HG03432 (cell line): ENCODE measurements at regions not wholly inside any gene's neighbourhood (a gene's known extent, or its start where the extent isn't known, plus 50 kb on each side); places are given as distances from the start of the nearest gene placed in this dataset.

Experiments used
- ATAC-seq: cut with Tn5 transposase; IDR thresholded peaks from one replicate; pipeline ENCODE4 v1.9.1; 2021; ENCODE audit warnings: mild to moderate bottlenecking, moderate library complexity; ENCODE audit not compliant: unreplicated experiment

DNA sequence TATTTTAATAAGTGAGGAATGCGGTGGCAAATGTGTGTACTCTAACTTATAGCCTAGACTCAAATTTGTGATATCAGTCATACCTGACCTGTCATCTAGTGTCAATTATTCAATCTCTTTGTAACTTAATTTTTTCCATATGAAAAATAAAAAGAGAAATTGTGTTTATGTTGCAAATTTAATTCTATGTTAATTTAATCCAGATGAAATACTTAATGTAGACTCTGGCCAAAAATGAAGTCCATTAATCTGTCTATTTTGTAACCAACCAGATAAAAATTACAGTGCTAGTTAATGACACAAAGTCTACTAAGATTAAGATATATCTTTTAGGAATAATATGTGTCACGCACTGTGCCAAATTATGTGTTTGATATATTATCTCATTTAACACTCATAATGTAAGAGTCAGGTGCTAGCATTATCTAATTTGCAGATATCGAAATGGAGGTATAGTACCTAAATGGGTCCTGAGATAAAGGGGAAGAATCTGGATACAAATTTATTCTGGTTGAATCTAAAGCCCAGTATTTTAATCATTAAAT is 712.1 kb downstream of the KCTD16 start:
- ATAC-seq: no peak

DNA sequence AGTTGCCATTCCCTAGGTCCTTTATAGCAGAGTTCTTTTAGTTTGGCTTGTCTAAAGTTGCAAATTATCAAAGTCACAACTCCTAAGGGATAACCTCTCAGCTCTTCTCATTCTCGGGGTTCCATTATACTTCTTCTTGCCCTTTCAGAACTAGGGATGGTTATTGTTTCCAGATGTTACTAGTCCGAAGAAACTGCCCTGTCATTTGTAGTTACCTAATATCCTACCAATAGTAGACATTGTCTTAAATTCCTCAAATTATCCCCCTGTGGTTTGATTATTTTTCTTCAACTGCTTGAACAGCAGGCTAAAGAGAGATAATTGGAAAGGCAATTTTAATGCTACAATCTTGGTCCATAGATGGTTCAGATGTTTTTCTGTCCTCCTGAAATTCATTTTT is 709.8 kb downstream of the KCTD16 start:
- ATAC-seq: no peak

DNA sequence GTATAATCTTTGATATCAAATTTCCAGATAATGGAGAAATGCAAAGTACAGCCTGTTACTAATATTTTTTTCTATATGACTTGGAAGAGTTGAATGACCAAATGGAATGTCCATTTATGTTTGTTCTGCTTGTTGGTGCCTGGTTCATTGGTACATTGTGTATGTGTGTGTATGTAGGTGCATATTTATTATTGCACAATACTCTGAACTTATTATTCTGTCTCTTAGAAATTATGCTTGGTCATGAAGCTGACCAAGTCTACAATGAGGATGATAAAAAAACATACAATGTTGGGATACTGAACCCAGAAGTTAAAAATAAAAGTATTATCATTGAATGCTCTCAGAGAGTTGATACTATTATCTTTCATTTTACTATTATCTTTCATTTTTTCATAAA is 706.3 kb downstream of the KCTD16 start:
- no peak for ATAC-seq

DNA sequence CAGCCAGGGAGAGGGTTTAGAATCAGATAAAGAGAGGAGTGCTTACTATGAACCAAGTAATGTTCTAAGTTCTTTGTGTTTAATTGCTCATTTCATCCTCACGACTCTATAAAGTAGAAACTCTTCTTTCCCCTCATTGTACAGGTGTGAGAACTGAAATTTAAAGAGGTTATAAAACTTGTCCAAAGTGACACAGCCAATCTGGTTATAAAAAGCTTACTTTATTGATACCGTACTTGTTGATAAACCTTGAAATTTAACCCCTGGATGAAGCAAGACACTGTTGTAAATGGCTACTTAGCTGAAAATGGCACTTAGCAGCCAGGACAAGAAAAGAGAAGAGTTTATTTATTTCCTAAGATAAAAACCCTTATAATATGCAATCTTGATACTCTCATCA is 702.4 kb downstream of the KCTD16 start:
- ATAC-seq: no peak

DNA sequence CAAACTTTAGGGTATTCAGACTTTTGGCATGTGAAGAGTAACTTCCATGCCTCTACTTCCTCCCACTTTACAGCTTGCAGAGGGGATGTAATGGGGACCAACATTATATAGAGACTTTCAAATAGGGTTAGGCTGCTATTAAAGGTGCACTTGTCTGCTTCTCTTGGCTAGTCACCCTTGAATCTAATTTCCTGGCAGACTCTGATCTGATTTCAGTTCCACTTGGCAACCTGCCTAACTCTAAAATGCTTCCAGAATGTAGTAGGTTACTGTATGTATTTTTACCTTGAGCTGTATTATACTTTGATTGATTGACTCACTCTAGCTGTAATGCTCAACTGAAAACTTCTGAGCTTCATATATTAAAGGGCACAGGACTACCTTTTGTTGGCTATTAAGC is 693.4 kb downstream of the KCTD16 start:
- peak; percentile 51 for ATAC-seq

DNA sequence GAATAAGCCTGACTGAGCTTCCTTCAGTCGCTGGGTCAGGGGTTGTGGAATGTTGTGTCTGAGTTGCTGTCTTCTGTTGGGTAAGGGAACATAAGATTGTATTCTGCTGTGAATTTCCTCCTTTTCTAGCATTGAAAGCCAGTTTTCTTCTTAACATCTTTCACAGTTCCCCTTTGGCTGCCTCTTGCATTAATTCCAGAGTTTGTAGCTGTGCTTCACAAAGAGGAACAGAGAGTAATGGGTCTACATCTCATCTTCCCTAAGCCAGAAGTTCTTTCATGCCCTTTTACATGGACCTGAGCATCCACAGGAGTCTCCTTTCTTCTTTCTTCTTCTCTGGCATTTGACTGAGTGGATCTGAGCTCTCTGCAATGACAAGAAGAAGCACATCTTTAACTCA is 686.8 kb downstream of the KCTD16 start:
- ATAC-seq: no peak

DNA sequence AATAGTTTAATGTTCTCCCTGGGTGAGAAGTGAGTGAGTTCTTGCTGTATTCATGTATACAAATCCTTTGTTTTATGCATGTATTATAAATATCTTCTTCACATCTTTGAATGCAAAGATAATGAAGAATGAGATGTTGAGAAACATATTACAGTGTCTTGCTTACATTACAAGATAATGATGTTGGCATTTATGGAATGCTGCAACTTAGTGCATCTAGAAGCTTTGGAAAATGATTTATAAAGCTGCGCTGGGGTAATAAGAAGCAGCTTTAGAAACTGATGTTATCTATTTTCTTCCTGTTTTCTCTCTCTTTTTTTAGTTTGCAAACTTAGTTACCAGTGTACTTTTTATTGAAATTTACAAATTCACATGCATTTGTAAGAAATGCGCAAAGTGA is 673.4 kb downstream of the KCTD16 start:
- no peak for ATAC-seq

DNA sequence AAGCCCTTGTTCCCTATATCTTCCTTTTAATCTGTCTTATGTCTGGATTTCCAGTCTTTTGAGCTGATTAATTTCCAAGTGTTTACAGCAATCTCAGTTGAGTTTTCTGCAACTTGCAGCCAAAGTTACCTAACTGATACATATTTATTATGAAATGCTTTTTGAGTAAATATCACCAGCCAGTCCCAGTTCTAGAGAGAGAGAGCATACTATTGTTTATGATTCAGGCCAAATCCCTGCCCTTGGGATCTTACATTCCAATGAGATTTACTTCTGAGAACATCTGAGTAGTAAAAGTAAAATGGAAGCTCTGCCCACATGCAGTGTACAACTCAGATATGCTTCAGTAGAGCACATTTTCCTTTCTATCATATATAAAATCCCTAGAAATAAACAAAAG is 661.7 kb downstream of the KCTD16 start:
- ATAC-seq: no peak

DNA sequence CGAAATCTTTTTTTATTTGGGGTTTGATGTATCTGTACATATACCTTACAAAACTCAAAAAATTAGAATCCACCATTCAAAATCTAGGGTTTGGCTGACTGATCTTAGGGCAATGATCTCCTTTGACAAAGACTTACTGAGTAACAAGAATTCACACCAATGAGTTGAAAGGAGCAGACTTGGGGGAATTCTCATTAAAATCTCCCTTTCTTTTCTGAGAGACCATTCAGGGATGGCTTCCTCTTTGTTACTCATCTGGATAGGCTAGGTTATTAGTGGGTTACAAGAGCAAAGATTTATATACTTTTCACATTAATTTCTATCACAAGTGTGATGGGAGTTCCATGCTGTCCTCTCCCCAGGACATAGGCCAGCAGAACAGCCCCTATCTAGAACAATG is 661.0 kb downstream of the KCTD16 start:
- no peak for ATAC-seq

DNA sequence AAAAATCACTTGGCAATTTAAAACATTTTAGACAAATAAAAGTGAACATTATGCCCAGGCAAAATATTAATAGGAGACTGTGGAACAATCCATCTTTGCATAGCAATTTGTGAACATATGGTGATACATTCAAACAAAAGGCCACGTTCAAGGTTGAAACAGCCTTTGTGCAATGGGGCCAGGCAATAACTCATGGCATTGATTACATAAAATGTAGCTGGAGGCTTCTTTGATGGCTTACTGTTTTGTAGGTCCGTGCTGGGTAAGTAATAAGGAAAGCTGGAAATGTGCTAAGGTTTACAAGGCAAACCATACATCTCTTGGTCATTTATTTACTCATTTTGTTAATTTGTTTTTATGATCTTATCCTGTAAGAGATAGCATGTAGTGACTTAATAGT is 651.8 kb downstream of the KCTD16 start:
- ATAC-seq: no peak

DNA sequence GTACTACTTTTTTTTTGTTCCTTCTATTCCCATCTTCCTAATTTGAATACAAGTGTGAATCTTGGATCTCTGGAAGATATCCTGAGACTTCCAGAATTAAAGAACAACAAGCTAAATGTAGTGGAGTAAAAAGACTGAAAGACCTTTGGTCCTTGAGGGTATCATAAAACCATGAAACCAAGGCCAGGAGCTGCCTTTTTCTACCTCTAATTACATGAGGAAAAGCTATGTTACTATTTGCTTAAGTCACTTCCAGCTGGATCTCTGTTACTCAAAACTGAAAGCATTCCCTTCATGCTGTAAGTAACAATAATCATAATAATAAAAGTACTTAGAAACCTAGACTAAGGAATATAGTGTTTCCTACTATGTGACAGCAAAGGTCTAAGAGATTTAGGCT is 649.6 kb downstream of the KCTD16 start:
- no peak for ATAC-seq

DNA sequence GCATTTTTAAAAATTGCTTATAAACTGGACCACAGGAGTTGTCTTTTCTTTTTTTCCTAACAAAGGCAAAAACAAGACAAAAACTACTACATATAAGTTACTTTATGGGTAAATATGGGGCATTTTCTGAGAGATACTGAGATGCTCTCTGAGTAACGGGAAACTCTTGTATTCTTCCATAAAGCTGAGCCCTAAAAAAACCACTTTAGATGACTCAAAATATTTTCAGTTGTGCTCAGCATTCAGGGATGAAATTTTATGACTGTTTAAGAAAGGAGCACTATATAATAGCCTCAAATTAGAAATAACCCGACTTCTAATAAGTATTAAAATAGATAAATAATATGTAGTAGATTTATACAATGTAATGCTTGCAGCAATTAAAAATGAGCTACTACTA is 644.5 kb downstream of the KCTD16 start:
- no peak for ATAC-seq

DNA sequence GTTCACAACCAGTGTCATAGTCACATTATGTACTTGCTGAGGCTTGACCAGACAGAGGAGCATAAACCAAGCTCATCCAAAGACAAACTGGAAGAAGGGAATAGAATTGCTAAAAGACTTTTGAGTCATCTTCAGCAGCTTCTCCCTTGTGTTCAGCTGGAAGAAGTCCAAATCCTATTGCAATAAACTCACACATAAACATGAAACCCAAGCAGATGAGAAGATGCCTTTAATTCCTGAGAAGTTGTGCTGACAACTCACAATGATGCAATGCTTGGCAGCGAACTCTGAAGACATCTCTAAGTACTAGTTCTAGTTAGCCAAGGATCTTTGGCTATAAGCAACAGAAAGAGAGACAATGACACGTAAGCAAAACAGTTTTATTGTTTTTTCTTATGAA is 642.1 kb downstream of the KCTD16 start:
- no peak for ATAC-seq

DNA sequence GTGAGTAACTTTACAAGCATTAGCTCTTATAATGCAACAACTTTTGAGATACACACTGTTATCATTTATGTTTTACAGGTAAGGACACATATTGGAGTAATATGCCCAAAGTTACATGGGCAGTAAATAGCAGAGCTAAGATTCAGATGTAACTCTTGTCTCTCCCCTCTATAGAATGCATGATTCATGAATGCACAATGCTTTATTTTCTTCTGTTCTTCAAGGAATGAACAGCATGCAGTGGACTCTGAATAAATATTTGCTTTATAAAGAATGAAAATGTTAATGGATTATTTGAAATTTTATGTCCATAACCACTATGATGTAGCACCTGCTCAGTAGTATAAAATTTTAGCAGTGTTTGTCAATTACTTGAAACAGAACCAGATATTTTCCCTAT is 629.5 kb downstream of the KCTD16 start:
- no peak for ATAC-seq

DNA sequence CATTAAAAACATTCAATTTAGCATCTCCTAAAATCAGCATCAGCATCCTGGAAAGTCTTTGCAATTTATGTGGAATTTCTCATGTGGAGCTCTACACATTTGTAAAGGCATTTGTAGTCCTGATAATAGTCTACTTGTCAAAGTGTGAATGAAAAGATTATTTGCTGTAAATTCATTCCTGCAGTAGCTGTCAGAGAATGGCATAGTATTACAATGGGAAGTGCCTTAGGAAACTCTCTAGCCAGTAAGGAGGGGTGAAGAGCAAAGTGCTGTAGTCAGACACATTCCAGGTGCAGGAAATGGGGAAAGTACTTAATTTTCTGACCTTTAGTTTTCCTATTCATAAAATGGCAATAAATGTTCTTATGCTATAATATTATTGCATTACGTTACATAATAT is 627.9 kb downstream of the KCTD16 start:
- ATAC-seq: no peak

DNA sequence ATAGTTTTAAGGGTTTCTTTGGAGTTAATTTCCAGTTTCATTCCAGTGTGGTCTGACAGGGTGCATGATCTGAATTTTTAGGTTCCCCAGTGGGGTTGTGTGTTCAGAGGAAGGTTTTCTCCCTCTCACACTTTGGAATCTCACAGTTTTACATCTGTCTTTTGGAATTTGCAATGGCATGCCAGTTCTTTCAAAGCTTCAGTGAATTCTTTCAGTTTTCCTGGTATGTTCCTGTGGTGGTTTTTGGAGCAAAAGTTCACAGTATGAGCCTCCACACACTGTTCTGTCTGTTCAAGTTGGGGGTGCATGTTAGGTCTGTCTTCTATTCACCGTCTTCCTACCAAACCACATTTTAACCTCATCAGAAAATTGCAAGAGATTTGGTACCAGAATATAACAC is 624.2 kb downstream of the KCTD16 start:
- ATAC-seq: no peak

DNA sequence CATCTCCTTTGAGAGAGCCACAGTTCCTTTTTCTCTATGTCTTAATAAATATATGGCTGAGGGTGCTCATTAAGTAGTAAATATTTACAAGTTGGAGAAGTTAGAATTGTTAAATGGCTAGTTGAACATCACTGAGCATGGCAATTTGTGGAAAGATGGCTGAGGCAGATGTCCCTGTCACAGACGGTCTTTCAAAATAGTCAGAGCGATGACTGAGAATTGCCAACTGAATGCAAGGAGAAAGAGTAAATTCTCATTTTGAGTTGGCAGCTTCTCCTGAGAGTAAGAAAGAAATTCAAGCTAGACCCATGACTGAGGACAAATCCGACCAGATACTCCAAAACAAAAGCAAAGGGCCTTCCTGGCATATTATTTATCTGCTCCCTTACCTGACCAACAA is 617.9 kb downstream of the KCTD16 start:
- ATAC-seq: no peak

DNA sequence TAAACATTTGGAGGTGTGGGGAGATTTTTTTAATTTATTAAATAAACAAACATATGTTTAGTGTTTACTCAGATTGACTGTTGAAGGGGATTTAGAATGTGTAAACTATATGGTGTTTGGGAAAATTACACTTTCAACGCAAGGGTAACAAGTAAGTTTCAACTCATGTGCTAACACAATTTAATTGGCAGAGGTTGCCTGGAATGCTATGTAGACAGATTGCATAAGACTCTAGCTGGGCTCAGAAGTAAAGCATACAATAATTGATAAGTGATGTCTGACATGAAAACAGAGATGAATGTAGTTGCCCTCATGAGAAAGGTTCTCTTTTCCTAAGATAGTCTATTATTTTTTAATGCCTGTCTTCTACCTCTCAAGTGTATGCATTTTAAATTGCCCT is 617.4 kb downstream of the KCTD16 start:
- ATAC-seq: no peak

DNA sequence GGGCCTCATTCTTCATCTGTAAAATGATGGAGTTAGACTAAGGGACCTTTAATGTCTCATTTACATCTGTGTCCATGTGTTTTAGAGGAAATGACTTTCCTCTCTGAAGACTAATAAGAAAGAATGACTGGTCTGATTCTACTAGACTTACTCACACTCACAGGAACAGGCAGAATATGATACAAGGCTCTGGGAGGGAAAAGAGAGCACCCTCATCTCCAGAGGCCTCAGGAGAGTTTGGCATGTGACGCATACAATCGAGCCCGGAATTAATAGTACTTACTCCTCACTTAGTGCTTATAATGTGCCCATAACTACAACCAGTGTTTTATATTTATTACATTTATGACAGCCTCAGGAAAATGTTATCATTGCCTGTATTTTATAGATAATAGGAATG is 608.7 kb downstream of the KCTD16 start:
- ATAC-seq: no peak

DNA sequence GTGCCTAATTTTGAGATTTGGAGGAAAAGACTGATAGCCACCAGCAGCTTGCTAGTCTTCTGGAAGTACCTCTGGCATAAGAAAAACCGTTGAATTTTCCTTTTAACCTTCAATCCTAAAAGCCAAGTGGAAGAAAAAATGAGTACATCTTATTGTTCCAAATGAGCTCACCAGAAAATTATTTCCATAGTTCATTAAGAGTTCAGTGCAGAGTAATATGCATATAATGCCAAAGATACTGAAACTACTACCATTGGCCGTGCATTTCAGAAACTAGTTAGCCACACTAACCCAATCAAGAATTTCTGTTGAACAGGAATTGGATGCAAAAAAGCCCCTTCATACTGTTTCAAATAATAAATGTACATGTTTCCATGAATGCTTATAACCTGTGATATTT is 607.9 kb downstream of the KCTD16 start:
- no peak for ATAC-seq

DNA sequence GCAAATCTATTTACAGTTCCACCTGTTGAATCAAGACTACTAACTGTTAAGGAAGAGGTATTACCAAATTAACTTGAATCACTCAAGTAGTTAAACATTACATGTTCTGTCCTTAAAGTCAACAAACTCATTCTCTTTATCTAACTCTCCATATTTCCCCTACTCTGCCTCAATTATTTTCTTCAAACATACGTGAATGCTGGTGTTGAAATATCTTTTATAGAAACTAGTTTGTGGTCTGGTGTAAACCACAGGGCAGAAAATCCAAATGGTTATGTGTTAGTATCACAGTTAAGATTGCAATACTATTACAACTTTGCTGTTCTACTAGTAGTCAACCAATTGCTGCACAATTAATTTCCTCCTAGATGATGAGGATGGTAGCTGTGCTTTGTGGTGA is 603.5 kb downstream of the KCTD16 start:
- no peak for ATAC-seq

DNA sequence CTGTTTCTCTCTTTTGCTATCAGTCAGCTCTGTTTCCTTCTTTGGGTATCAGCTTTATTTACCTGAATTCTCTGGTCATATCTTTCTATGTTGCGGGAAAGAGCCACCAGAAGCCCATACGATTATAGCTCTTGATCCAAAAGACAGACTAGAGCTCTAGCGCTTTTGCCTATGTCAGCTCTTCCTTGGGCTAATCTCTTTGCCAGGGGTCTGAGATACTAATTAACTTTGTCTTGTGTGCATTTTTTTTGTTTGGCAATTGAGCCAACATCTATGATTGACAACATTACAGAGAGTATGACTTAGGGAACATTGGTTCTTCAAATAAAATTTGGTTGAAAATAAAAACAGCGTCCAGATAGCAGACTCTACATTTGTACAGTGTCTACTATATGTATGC is 603.0 kb downstream of the KCTD16 start:
- no peak for ATAC-seq

DNA sequence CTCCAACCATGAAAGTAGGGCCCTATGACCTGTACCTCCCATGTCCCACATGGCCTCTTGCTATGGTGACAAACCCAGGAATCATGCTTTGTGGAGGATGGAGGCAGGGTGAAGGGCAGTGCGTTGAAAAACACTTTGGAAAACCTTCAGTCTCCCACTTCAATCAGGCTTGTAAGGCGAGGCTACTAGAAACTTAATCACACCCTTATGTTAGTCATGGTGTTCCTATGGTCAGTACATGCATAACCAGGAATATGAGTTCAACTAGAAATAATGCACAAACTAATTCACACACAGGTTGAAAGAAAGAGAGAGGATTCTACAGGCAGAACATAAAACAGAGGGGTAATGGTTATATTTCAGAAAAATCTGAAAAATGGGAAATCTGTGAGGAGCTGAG is 601.1 kb downstream of the KCTD16 start:
- no peak for ATAC-seq

DNA sequence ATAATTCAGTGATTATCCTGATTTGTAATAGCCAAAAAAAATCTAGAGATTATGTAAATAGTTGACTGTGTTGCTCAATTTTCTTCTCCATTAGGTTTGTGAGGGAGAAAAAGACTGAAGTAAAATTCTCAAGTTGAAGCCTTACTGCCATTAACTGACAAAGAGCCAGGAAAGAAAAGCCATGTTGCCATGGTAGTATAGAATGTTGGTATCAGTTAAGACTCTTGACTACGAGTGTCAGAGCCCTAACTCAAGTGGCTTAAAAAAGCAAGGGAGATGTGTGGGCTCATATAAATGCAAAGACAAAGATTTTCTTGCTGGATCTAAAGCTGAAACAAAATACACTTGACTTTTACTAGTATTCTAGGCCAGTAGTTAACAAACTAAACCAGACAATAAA is 571.7 kb downstream of the KCTD16 start:
- ATAC-seq: no peak
